K562 (cell line): ENCODE measurements at regions not wholly inside any gene's neighbourhood (a gene's known extent, or its start where the extent isn't known, plus 50 kb on each side); places are given as distances from the start of the nearest gene placed in this dataset.

Experiments used
- ATAC-seq: fragments of 200-7000 bp; cut with Tn5 transposase; 3 replicates; pipeline ENCODE4 v1.9.1; 2020; ENCODE audit warnings: moderate library complexity
- BruUV-seq: library from RNA; stranded (reverse); fragments of 400-500 nt; replicated peaks from 2 replicates; lab custom pipeline; 2021; lab: Mats Ljungman, UMichigan
- CTCF ChIA-PET: fragments of 300-600 bp; formaldehyde crosslinking; extraction: SDS; loops from one replicate; lab custom pipeline; 2021; ENCODE audit warnings: low intra/inter-chr PET ratio; lab: Yijun Ruan, JAX
- POLR2A ChIA-PET: fragments of 300-600, 350-650 bp; sonication (Branson Sonifier 250); formaldehyde crosslinking; extraction: SDS; loops from one replicate; lab custom pipeline; 2021; ENCODE audit warnings: antibody characterized with exemption, inconsistent platforms; lab: Yijun Ruan, JAX
- DNase-seq, 4 experiments: peaks; one replicate each; pipeline versions ENCODE4 v3.0.0 to v3.0.0-alpha.2; 2011 to 2018; ENCODE audit warnings: low spot score in 3 of 4, mixed read lengths in 3 of 4; ENCODE audit errors: extremely low read depth in 1 of 4
- FAIRE-seq: peaks from 2 replicates; lab custom pipeline; 2011; peaks lifted over from hg19 to GRCh38; lab: Jason Lieb, UNC
- H2AFZ ChIP-seq: 2 replicates; pipeline ENCODE4 v1.6.0; 2011; ENCODE audit warnings: low read depth, low read length, control low read depth, inconsistent platforms
- H3K27ac ChIP-seq: fragments of 200-600 bp; 3 replicates; pipeline ENCODE4 v1.8.0; 2011; ENCODE audit warnings: low read depth, mild to moderate bottlenecking, control low read depth, inconsistent platforms, low read length, moderate library complexity, mixed read lengths; ENCODE audit errors: extremely low read depth
- H3K27me3 ChIP-seq, 2 experiments: fragments of 300-600 bp in 1 of 2; 2 replicates in 1 of 2; 3 replicates in 1 of 2; pipeline versions ENCODE4 v1.6.0 to v1.8.0; 2011; ENCODE audit warnings: inconsistent platforms in 2 of 2, low read length in 2 of 2, mild to moderate bottlenecking in 1 of 2, mixed read lengths in 1 of 2, moderate library complexity in 1 of 2; ENCODE audit not compliant: control insufficient read depth in 2 of 2, insufficient read depth in 2 of 2
- H3K36me3 ChIP-seq: fragments of 300-600 bp; 3 replicates; pipeline ENCODE4 v1.8.0; 2011; ENCODE audit warnings: mild to moderate bottlenecking, low read length, inconsistent platforms; ENCODE audit not compliant: control insufficient read depth, insufficient read depth
- H3K4me1 ChIP-seq, 2 experiments: fragments of 200-600 bp in 1 of 2; replicated peaks in 1 of 2; 2 replicates in 1 of 2; 3 replicates in 1 of 2; pipeline versions ENCODE4 v1.5.1 to v1.8.0; 2011; ENCODE audit warnings: inconsistent platforms in 2 of 2, low read length in 2 of 2, mild to moderate bottlenecking in 1 of 2, mixed read lengths in 1 of 2, moderate library complexity in 1 of 2; ENCODE audit not compliant: control insufficient read depth in 2 of 2, insufficient read depth in 2 of 2
- H3K4me2 ChIP-seq: 2 replicates; pipeline ENCODE4 v1.6.1; 2011; ENCODE audit warnings: low read length, control low read depth, inconsistent platforms, mixed read lengths; ENCODE audit not compliant: insufficient read depth
- H3K4me3 ChIP-seq: fragments of 200-600 bp; sonication (generic), shearing (Covaris generic); 2 replicates; pipeline ENCODE4 v1.5.1; 2016; ENCODE audit warnings: control low read depth, inconsistent platforms
- H3K79me2 ChIP-seq: fragments of 200-600 bp; 3 replicates; pipeline ENCODE4 v1.8.0; 2011; ENCODE audit warnings: low read length, inconsistent platforms; ENCODE audit not compliant: control insufficient read depth, insufficient read depth
- H3K9ac ChIP-seq, 2 experiments: 2 replicates each; pipeline versions ENCODE4 v1.6.0 to v1.6.1; 2011; ENCODE audit warnings: low read depth in 2 of 2, low read length in 2 of 2, control low read depth in 1 of 2, inconsistent platforms in 1 of 2, mild to moderate bottlenecking in 1 of 2, mixed read lengths in 1 of 2; ENCODE audit not compliant: insufficient read depth in 1 of 2
- H3K9me1 ChIP-seq: one replicate; pipeline ENCODE4 v1.6.0; 2011; ENCODE audit warnings: inconsistent platforms, mild to moderate bottlenecking, low read length, moderate library complexity; ENCODE audit not compliant: control insufficient read depth, insufficient read depth
- H3K9me3 ChIP-seq: replicated peaks from 2 replicates; pipeline ENCODE4 v1.5.1; 2011; ENCODE audit warnings: low read depth, low read length, inconsistent platforms; ENCODE audit not compliant: control insufficient read depth, insufficient read depth
- H4K20me1 ChIP-seq: replicated peaks from 2 replicates; pipeline ENCODE4 v1.6.1; 2011; ENCODE audit warnings: low read length, inconsistent platforms, mixed read lengths; ENCODE audit not compliant: control insufficient read depth, insufficient read depth
- BACH1 ChIP-seq: fragments of 200-800 bp; sonication (Bioruptor generic); IDR thresholded peaks from 2 replicates; pipeline ENCODE4 v1.6.1; 2016; ENCODE audit warnings: missing genetic modification characterization, missing compliant biosample characterization
- BCLAF1 ChIP-seq, 2 experiments: fragments of 450-650 bp in 1 of 2; IDR thresholded peaks; 2 replicates each; pipeline ENCODE4 v1.6.1; 2011 to 2017; ENCODE audit warnings: low read depth in 2 of 2, antibody characterized with exemption in 1 of 2, borderline replicate concordance in 1 of 2, low read length in 1 of 2, mild to moderate bottlenecking in 1 of 2, mixed read lengths in 1 of 2; ENCODE audit not compliant: control insufficient read depth in 1 of 2
- DLX4 ChIP-seq: fragments of 250-450 bp; sonication (Bioruptor Pico); IDR thresholded peaks from 2 replicates; pipeline ENCODE4 v1.6.1; 2021; ENCODE audit warnings: mild to moderate bottlenecking
- GTF2F1 ChIP-seq: IDR thresholded peaks from 2 replicates; pipeline ENCODE4 v1.6.1; 2011; ENCODE audit warnings: low read depth, low read length, improper control_type of control experiment
- HMG20B ChIP-seq: fragments of 250-450 bp; sonication (Bioruptor Pico); IDR thresholded peaks from 2 replicates; pipeline ENCODE4 v1.5.0; 2021; ENCODE audit warnings: mild to moderate bottlenecking
- MEF2A ChIP-seq: IDR thresholded peaks from 2 replicates; pipeline ENCODE4 v1.6.1; 2011; ENCODE audit warnings: low read depth, mild to moderate bottlenecking, low read length, moderate library complexity; ENCODE audit not compliant: control insufficient read depth
- SFPQ ChIP-seq: fragments of 200-400 bp; formaldehyde crosslinking; IDR thresholded peaks from 2 replicates; pipeline ENCODE4 v1.6.1; 2017; ENCODE audit warnings: mild to moderate bottlenecking, low read depth, low read length, moderate library complexity
- XRCC4 ChIP-seq: IDR thresholded peaks from one replicate; pipeline ENCODE4 v1.6.1; 2011; ENCODE audit not compliant: insufficient read depth, insufficient read length; ENCODE audit errors: extremely low read depth
- ZKSCAN3 ChIP-seq: fragments of 250-450 bp; sonication (Bioruptor Pico); IDR thresholded peaks from 2 replicates; pipeline ENCODE4 v1.4.0; 2020
- ZNF280A ChIP-seq: fragments of 450-650 bp; IDR thresholded peaks from 2 replicates; pipeline ENCODE4 v1.6.1; 2018; ENCODE audit warnings: mild to moderate bottlenecking, low read depth; ENCODE audit not compliant: partially characterized antibody
- ZNF655 ChIP-seq: fragments of 250-450 bp; sonication (Bioruptor Pico); IDR thresholded peaks from 2 replicates; pipeline ENCODE4 v1.5.0; 2021
- WGBS: fragments of 100-300 bp; shearing (Covaris generic); methylation state at CpG from one replicate; pipeline ENCODE4 v1.1.6; 2016; ENCODE audit warnings: low coverage, mixed read lengths; ENCODE audit not compliant: insufficient coverage; ENCODE audit errors: missing lambda C conversion rate; 5-methylcytosine and 5-hydroxymethylcytosine counted together
- in situ Hi-C: fragments of 300-500 bp; cut with MboI; formaldehyde crosslinking; loops from 4 replicates; pipeline ENCODE4 v1.15.0; 2018; ENCODE audit warnings: inconsistent platforms, mixed read lengths
- intact Hi-C: fragments of 100-400 bp; cut with micrococcal nuclease; formaldehyde crosslinking; loops from 2 replicates; pipeline ENCODE4 v1.14.2; 2022

- no peak for TF ChIP-seq DLX4 (CRISPR knock-in tag)
- TF ChIP-seq, all 486 proteins: peak for 0
Observed at GRCh38 chr4:153943738-153944415, 155.0 kb upstream of the SFRP2 start (continued).

- H3K79me2 ChIP-seq = no peaks in the 10 kb centered on the region
- no peak for DNase-seq
- FAIRE-seq = no peak
- H3K9me3 ChIP-seq = no peaks in the 10 kb centered on the region
- H3K9ac ChIP-seq = no peak overlapping the region
- intact Hi-C loops = no loop called here
- H3K4me2 ChIP-seq = no peak overlapping the region
- ChIA-PET POLR2A (interaction anchor here (0.6 kb wide), 1 partner anchor 1152 kb away, joined by 3 read pairs; no protein-coding TSS in a partner anchor), CTCF (no interaction called here)
- H3K9me1 ChIP-seq = no peaks in the 10 kb centered on the region
- no peak overlapping the region for H3K4me3 ChIP-seq
- H4K20me1 ChIP-seq = no peaks in the 10 kb centered on the region
- peak; percentile 50; the same call in 2 of the 3 replicates for ATAC-seq
- BruUV-seq = no TSS peak
- no peaks in the 10 kb centered on the region for H3K27me3 ChIP-seq
- H2AFZ ChIP-seq = no peak overlapping the region
- H3K36me3 ChIP-seq = no peaks in the 10 kb centered on the region
- WGBS = 2% methylated on average over 4 of the region's 4 CpGs
- in situ Hi-C loops = no loop called here
- peaks cover 0 to 5% of the 10 kb centered on the region in 2 experiments; a peak in 1 of 5 replicates for H3K4me1 ChIP-seq
- H3K27ac ChIP-seq = no peak overlapping the region
- TF ChIP-seq ZNF655 (CRISPR knock-in tag) (no peak), SFPQ (no peak), MEF2A (no peak), ZKSCAN3 (CRISPR knock-in tag) (no peak), BACH1 (tag) (no peak), BCLAF1 (IDR thresholded peaks at IDR 0.05; ENCODE audit: borderline replicate concordance in 1 of 2, control insufficient read depth in 1 of 2, low read depth in 2 of 2, low read length in 1 of 2) (no peak), XRCC4 (no peak), GTF2F1 (no peak), ZNF280A (no peak), HMG20B (no peak)
Observed at GRCh38 chr4:153940916-153941315, 152.0 kb upstream of the SFRP2 start.
